Epithelial cell of esophagus (primary cell): ENCODE measurements at regions not wholly inside any gene's neighbourhood (a gene's known extent, or its start where the extent isn't known, plus 50 kb on each side); places are given as distances from the start of the nearest gene placed in this dataset.

Source experiments
- DNase-seq: peaks from one replicate; pipeline ENCODE4 v3.0.0; 2010; ENCODE audit warnings: low read depth
- H3K4me3 ChIP-seq: 2 replicates; pipeline ENCODE4 v1.5.1; 2011; ENCODE audit warnings: mild to moderate bottlenecking, low read length, control low read depth
- TF ChIP-seq, protein P1 (sequence below): IDR thresholded peaks from 2 replicates; pipeline ENCODE4 v1.5.1; 2011; ENCODE audit warnings: low read depth, mild to moderate bottlenecking, low read length, control low read depth, inconsistent platforms; ENCODE audit not compliant: insufficient read depth; ENCODE audit errors: missing control alignments

DNA sequence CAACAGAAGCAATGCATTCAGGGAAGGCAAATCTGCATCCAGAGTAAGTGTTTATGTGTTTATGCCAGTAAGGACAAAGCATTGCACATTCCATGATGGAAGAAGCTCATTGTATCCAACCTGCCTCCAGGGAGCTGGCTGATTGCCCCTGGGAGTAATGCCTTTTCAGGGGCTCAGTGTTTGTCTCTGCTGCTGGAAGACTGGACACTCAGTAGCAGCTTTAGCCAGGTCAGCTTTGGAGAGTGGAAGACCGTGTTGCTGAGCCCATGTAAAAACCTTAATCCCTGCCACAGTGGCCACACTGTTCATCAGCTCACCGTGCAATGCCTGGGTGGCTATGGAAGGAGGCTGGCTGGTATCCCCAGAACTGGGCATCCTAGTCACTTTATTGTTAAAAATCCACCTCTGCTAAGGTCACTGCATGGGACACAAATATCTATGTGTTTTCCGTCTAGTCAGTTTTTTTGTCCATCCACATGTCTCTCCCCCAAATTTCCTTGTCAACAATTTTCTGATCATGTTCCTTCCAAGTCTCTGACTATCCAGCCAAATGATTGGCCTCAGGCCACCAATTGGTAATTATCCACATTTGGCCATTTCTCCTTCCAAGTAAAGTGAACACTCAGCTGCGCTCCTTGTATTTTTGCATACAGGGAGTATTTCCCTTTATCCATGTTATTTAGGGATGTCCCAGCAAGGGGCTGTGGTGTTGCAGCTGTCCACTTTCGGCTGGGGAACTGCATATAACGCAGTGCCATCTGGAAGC is 2044.5 kb upstream of the AGA start:
- no peak overlapping the region for H3K4me3 ChIP-seq
- DNase-seq: no peak
- TF ChIP-seq, protein P1, sequence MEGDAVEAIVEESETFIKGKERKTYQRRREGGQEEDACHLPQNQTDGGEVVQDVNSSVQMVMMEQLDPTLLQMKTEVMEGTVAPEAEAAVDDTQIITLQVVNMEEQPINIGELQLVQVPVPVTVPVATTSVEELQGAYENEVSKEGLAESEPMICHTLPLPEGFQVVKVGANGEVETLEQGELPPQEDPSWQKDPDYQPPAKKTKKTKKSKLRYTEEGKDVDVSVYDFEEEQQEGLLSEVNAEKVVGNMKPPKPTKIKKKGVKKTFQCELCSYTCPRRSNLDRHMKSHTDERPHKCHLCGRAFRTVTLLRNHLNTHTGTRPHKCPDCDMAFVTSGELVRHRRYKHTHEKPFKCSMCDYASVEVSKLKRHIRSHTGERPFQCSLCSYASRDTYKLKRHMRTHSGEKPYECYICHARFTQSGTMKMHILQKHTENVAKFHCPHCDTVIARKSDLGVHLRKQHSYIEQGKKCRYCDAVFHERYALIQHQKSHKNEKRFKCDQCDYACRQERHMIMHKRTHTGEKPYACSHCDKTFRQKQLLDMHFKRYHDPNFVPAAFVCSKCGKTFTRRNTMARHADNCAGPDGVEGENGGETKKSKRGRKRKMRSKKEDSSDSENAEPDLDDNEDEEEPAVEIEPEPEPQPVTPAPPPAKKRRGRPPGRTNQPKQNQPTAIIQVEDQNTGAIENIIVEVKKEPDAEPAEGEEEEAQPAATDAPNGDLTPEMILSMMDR: no peak

DNA sequence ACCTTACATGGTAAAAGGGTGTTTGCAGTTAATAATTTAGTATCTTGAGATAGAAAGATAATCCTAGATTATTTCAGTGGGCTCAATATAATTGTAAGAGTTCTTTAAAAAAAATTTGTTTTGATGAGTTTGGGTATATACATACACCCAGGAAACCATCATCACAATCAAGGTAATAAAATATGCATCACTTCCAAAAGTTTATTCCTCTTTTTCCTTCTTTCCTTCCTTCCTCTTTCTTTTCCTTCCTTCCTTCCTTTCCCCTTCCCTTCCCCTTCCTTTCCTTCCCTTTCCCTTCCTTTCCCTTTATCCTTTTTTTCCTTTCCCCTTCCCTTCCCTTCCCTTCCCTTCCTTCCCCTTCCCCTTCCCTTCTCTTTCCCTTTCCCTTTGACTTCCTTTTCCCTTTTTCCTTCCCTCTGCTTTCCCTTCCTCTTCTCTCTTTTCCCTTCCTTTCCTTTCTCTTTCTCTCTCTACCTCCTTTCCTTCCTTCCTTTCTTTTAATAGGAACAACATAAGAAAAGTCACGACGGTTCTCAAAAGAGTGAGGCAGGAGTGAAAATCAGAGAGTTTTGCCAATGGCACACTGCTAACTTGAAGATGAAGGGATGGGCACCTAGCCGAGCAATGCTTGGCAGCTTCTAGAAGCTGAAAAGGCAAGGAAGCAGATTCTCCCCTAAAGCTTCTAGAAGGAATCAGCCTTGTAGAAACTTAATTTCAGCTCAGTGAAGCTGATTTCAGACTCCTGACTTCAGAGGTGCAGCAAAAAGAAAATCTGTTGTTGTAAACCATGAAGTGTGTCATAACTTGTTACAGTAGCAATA is 2050.2 kb upstream of the AGA start:
- H3K4me3 ChIP-seq: no peak overlapping the region
- DNase-seq: no peak

DNA sequence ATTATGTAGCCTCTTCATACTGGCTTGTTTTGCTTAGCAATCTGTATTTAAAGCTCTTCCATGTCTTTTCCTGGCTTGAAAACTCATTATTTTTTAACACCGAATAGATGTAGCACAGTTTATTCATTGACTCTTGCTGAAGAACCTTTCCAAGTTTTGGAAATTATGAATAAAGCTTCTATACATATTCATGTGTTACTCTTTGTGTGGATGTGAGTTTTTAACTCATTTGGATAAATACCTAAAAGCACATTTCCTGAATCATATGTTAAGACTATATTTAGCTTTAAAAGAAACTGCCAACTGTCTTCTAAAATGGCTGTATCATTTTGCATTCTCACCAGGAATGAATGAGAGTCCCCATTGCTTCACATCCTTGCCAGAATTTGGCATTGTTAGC is 2061.7 kb upstream of the AGA start:
- TF ChIP-seq, protein P1: no peak
- DNase-seq: no peak
- H3K4me3 ChIP-seq: no peak overlapping the region

More for the DNA sequence above, 2050.2 kb upstream of the AGA start:
- TF ChIP-seq, protein P1: no peak

DNA sequence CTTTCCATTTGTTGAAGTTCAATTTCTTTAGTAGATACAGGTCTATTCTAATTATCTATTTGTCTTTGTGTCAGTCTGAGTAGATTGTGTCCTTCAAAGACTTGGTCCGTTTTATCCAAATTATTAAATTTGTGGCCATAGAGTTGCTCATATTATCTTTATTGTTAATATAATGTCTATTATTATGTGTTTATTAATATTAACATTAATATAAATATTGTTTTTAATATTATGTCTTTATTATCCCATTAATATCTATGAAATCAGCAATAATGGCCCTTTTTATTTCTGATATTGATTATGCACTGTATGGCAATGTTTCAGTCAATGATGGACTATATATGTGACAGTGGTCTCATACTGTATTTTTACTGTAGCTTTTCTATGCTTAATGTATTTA is 2067.3 kb upstream of the AGA start:
- no peak for DNase-seq
- TF ChIP-seq, protein P1: no peak
- no peak overlapping the region for H3K4me3 ChIP-seq

DNA sequence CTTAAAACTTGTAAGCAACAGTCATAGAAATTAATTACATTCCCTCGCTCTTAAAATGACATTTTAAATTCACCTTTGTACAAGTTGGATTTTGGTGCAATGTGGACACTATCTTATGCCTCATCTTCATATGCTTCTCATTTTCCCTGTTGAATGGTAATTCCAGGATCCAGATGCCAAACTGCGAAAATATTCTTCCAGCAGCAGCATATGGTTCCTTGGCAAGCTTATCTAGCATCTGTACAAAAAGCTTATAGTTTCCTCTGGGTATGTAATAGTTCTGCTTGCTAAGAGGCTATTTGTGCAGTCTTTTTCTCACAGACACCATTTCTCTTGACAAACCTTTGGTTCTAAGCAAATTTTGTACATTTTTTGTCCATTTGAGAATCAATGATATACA is 2079.7 kb upstream of the AGA start:
- no peak for DNase-seq
- no peak overlapping the region for H3K4me3 ChIP-seq
- TF ChIP-seq, protein P1: no peak

DNA sequence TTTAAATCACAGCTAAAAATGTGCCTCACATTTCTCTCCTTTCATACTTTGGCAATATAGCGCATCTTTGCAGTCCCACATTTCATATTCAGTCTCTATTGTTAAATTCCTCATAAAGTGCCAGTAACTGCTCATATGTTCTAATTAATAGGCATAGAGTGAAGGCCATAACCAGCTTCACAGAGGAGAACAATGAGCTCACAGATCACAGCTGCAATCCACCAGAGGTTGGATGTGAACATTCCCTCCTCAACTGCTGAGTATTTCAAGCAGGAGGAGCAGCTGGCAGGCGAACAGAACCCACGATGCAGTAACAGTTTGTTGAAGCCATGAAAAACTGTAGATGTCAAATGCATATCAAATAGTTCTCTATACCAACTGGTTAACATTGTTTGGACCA is 2088.7 kb upstream of the AGA start:
- no peak overlapping the region for H3K4me3 ChIP-seq
- TF ChIP-seq, protein P1: no peak
- DNase-seq: no peak
